Stimulated activated naive B cell treated with anti-CD40 and anti-IgM and Interleukin-4, amounts not matched to agents 10 μg/mL and 1 μg/mL and 100 μg/mL, for 72 hours (primary cell): ENCODE measurements at regions not wholly inside any gene's neighbourhood (a gene's known extent, or its start where the extent isn't known, plus 50 kb on each side); places are given as distances from the start of the nearest gene placed in this dataset.

ENCODE experiments used
- ATAC-seq, 2 donors: fragments of 150-1000 bp; cut with Tn5 transposase; replicated peaks; 2 replicates each; pipeline ENCODE4 v1.10.0; 2021; ENCODE audit warnings: moderate library complexity in 1 of 2
- DNase-seq: peaks from one replicate; pipeline ENCODE4 v3.0.0; 2021
- H3K27ac Mint-ChIP-seq: one replicate; pipeline ENCODE4 v1.8.0; 2022; ENCODE audit warnings: mild to moderate bottlenecking, mixed read lengths
- H3K27me3 Mint-ChIP-seq, 2 donors: one replicate each; pipeline ENCODE4 v1.8.0; 2022; ENCODE audit warnings: mixed read lengths in 2 of 2
- H3K36me3 Mint-ChIP-seq, 2 donors: one replicate each; pipeline ENCODE4 v1.8.0; 2022; ENCODE audit warnings: mixed read lengths in 2 of 2, mild to moderate bottlenecking in 1 of 2
- H3K4me1 Mint-ChIP-seq, 2 donors: one replicate each; pipeline ENCODE4 v1.8.0; 2022; ENCODE audit warnings: mixed read lengths in 2 of 2, mild to moderate bottlenecking in 1 of 2
- H3K4me3 Mint-ChIP-seq, 2 donors: one replicate each; pipeline ENCODE4 v1.8.0; 2022; ENCODE audit warnings: mild to moderate bottlenecking in 2 of 2, mixed read lengths in 2 of 2, moderate library complexity in 1 of 2
- H3K9me3 Mint-ChIP-seq, 2 donors: one replicate each; pipeline ENCODE4 v1.8.0; 2022; ENCODE audit warnings: mixed read lengths in 2 of 2, mild to moderate bottlenecking in 1 of 2

GRCh38 chr4:146099585-146099984 lies 75.9 kb upstream of the LSM6 start:
- Mint-ChIP-seq H3K27me3 (peaks cover 14 to 19% of the 10 kb centered on the region in 2 donors), H3K27ac (peak overlapping the region; percentile 34), H3K4me1 (peaks cover 15 to 19% of the 10 kb centered on the region in 2 donors), H3K9me3 (peaks cover 0 to 4% of the 10 kb centered on the region in 2 donors), H3K4me3 (no peak overlapping the region), H3K36me3 (no peaks in the 10 kb centered on the region)
- no peak for ATAC-seq
- DNase-seq = no peak

DNA sequence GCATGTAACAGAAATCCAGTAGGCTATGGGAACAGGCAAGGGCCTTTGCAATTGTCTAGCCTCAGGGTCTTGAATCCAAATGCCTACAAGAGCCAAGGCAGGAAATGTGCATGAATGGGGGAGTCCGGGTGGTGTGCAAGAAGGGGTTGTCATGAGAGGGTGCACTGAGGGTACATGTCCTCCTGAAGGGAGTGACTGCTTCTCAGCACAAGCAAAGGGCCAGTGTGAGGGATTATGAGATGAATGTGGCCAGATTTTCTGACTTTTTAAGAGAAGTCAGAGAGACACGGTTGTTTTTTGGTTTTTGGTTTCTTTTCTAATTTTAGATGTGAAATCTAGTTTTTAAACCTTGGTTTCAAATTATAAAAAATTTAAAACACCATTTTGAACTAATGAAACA lies 76.5 kb upstream of the LSM6 start:
- H3K36me3 Mint-ChIP-seq = no peaks in the 10 kb centered on the region
- peaks cover 15 to 19% of the 10 kb centered on the region in 2 donors for H3K4me1 Mint-ChIP-seq
- H3K27me3 Mint-ChIP-seq = peaks cover 11 to 15% of the 10 kb centered on the region in 2 donors
- no peak overlapping the region for H3K4me3 Mint-ChIP-seq
- H3K9me3 Mint-ChIP-seq = peaks cover 0 to 4% of the 10 kb centered on the region in 2 donors
- peak; percentile 17 to 25 for ATAC-seq
- H3K27ac Mint-ChIP-seq = no peak overlapping the region
- no peak for DNase-seq

DNA sequence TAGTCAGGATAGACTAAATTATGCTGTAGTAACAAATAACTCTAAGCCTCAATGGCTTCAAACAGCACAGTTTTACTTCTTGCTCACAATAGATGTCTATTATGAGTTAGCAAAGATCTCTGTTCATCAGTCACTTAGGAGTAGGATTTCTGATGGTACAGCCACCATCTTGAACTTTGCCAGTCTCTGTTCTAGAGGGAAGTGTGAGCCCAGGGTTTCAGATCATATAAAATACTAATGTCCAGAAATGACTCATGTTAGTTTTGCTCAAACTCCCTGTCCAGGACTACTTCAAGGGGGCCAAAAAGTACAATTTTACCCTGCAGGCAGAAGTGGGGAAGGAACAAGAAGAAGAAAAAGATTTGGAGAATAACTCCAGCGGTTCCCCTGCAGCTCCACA lies 77.1 kb upstream of the LSM6 start:
- peaks cover 0 to 4% of the 10 kb centered on the region in 2 donors for H3K9me3 Mint-ChIP-seq
- peak; percentile 99 for ATAC-seq
- no peak overlapping the region for H3K27ac Mint-ChIP-seq
- DNase-seq = peak; percentile 10
- no peak overlapping the region for H3K4me3 Mint-ChIP-seq
- H3K36me3 Mint-ChIP-seq = no peaks in the 10 kb centered on the region
- peaks cover 15 to 19% of the 10 kb centered on the region in 2 donors for H3K4me1 Mint-ChIP-seq
- peaks cover 8 to 10% of the 10 kb centered on the region in 2 donors for H3K27me3 Mint-ChIP-seq

DNA sequence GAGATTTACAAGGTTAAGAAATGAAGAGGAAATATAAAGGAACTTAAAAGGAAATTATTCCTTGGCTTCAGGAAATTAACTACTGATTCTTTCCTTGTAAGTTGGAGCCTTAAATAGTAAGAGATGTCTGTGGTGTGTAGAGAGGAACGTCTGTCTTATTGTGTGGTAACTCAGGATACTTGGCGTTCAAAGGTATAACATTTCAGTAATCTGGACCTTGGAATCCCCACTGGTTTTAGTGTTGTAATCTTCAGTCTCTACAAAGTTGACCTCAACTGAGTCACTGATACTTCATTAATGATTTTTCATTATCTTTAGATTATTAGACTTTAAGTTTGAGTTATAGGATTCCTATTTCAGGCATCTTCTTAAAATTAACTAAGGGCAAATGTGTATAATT lies 79.1 kb upstream of the LSM6 start:
- ATAC-seq (no peak), DNase-seq (no peak)
- H3K4me1 Mint-ChIP-seq = peaks cover 15 to 19% of the 10 kb centered on the region in 2 donors
- H3K27ac Mint-ChIP-seq = no peak overlapping the region
- H3K36me3 Mint-ChIP-seq = no peaks in the 10 kb centered on the region
- peaks cover 0 to 4% of the 10 kb centered on the region in 2 donors for H3K9me3 Mint-ChIP-seq
- peaks cover 5 to 6% of the 10 kb centered on the region in 2 donors for H3K27me3 Mint-ChIP-seq
- H3K4me3 Mint-ChIP-seq = no peak overlapping the region

DNA sequence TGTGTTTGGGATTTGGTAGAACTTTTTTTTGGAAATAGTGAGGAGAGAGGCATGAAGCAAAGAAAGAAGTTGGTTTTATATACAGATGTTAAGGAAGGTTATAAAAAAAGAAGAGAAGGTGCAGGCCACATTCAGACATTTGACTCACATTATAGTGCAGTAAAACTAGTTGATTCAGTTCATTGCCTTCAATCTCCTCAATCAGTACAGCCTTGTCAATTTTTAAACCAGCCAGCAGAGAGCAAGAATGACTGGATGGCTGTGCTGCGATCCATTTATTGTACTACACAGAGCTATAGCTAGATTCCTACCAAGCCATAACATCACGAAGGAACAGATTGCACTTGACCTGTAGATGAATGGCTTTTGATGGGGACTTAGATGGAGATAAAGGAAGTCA lies 79.7 kb upstream of the LSM6 start:
- Mint-ChIP-seq H3K36me3 (no peaks in the 10 kb centered on the region), H3K4me1 (peaks cover 15 to 19% of the 10 kb centered on the region in 2 donors), H3K27me3 (peaks cover 2 to 6% of the 10 kb centered on the region in 2 donors), H3K9me3 (peaks cover 0 to 2% of the 10 kb centered on the region in 2 donors), H3K4me3 (no peak overlapping the region), H3K27ac (no peak overlapping the region)
- DNase-seq (no peak), ATAC-seq (no peak)

DNA sequence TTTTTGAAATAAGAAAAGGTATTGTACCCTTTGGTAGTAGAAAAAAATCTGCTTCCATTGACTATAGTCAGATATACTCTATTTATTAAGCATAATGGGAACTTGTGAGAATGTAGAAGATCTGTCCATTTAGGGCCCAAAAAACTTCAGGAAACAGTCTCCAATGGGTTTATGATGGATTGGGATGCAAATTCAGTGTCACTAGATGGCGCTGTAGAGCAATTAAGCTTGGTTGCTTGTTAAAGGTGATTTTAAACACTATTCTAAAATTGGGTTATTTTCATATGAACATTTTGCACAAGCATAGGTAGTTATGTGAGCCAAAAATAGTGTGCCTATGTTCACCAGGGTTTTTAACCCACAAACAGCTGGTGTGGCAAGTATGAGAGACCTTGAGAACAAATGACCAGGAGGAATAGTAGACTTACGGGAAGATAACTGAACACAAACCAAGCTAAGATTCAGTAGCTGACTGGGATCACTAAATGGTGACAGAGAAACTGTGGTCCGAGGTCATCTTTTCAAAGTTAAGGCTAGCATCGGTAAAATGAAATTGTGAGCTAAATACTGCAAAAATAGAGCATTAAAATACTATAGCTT lies 80.3 kb upstream of the LSM6 start:
- no peak overlapping the region for H3K27ac Mint-ChIP-seq
- no peaks in the 10 kb centered on the region for H3K36me3 Mint-ChIP-seq
- no peak overlapping the region for H3K4me3 Mint-ChIP-seq
- no peak for ATAC-seq
- H3K27me3 Mint-ChIP-seq = peaks cover 0 to 6% of the 10 kb centered on the region in 2 donors
- peaks cover 0 to 2% of the 10 kb centered on the region in 2 donors for H3K9me3 Mint-ChIP-seq
- DNase-seq = no peak
- H3K4me1 Mint-ChIP-seq = peaks cover 15 to 22% of the 10 kb centered on the region in 2 donors

GRCh38 chr4:146088690-146089089 lies 86.8 kb upstream of the LSM6 start:
- Mint-ChIP-seq H3K9me3 (peaks cover 0 to 2% of the 10 kb centered on the region in 2 donors), H3K4me1 (peaks cover 6 to 15% of the 10 kb centered on the region in 2 donors), H3K27ac (no peak overlapping the region), H3K4me3 (no peak overlapping the region), H3K27me3 (peaks cover 0 to 5% of the 10 kb centered on the region in 2 donors), H3K36me3 (no peaks in the 10 kb centered on the region)
- DNase-seq (no peak), ATAC-seq (no peak)

DNA sequence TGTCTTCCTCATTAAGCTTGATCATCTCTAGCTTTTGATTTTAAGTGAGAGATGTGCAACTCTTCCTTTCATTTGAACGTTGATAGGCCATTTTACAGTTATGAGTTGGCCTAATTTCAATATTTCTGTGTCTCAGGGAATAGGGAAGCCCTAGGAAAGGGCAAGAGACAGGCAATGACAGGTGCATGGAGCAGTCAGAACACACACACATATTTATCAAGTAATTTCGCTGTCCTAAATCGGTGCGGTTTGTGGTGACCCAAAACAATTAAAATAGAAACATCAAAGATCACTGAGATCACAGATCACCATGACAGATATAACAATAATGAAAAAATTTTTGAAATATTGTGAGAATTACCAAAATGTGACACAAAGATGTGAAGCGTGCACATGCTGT lies 87.7 kb upstream of the LSM6 start:
- no peak for DNase-seq
- Mint-ChIP-seq H3K4me3 (no peak overlapping the region), H3K4me1 (peaks cover 6 to 15% of the 10 kb centered on the region in 2 donors), H3K27ac (no peak overlapping the region), H3K36me3 (no peaks in the 10 kb centered on the region), H3K9me3 (peaks cover 0 to 2% of the 10 kb centered on the region in 2 donors), H3K27me3 (peaks cover 0 to 5% of the 10 kb centered on the region in 2 donors)
- no peak for ATAC-seq

- Mint-ChIP-seq H3K4me3 (no peak overlapping the region), H3K4me1 (no peaks in the 10 kb centered on the region), H3K36me3 (no peaks in the 10 kb centered on the region), H3K27ac (no peak overlapping the region), H3K9me3 (no peaks in the 10 kb centered on the region), H3K27me3 (peaks cover 6 to 8% of the 10 kb centered on the region in 2 donors)
- ATAC-seq = no peak
- DNase-seq = no peak
Observed at GRCh38 chr4:146076081-146076480, 99.4 kb upstream of the LSM6 start.

DNA sequence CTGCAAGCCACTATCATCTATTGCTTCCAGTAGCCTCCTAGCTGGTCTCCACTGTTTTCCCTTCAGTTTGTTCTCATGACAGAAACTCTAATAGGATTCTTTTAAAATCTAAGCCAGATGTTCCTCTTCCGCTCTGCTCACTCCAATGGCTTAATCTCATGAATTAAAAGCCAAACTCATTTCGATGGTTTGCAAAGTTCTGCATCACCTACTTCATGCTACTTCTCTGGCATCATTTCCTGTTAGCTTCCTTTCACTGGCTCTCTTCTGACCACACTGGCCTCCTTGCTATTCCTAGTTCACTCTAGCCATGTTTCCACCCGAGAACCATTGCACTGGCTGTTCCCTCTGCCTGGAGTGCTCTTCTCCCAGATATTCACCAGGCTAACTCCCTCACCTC lies 102.0 kb upstream of the LSM6 start:
- no peak overlapping the region for H3K4me3 Mint-ChIP-seq
- no peaks in the 10 kb centered on the region for H3K9me3 Mint-ChIP-seq
- H3K27me3 Mint-ChIP-seq = peaks cover 6 to 14% of the 10 kb centered on the region in 2 donors
- H3K36me3 Mint-ChIP-seq = no peaks in the 10 kb centered on the region
- no peak for DNase-seq
- no peak overlapping the region for H3K27ac Mint-ChIP-seq
- peak; percentile 49 to 72 for ATAC-seq
- H3K4me1 Mint-ChIP-seq = no peaks in the 10 kb centered on the region

GRCh38 chr4:146072376-146072775 lies 103.1 kb upstream of the LSM6 start:
- Mint-ChIP-seq H3K27me3 (peaks cover 14 to 23% of the 10 kb centered on the region in 2 donors), H3K27ac (no peak overlapping the region), H3K4me3 (no peak overlapping the region), H3K4me1 (peaks cover 3 to 8% of the 10 kb centered on the region in 2 donors), H3K36me3 (no peaks in the 10 kb centered on the region), H3K9me3 (no peaks in the 10 kb centered on the region)
- DNase-seq (no peak), ATAC-seq (no peak)

- Mint-ChIP-seq H3K27me3 (peaks cover 18 to 22% of the 10 kb centered on the region in 2 donors), H3K9me3 (no peaks in the 10 kb centered on the region), H3K36me3 (no peaks in the 10 kb centered on the region), H3K27ac (no peak overlapping the region), H3K4me3 (no peak overlapping the region), H3K4me1 (peaks cover 3 to 9% of the 10 kb centered on the region in 2 donors)
- DNase-seq (no peak), ATAC-seq (no peak)
Observed at GRCh38 chr4:146071390-146071789, 104.1 kb upstream of the LSM6 start.

GRCh38 chr4:146063143-146063542 lies 112.4 kb upstream of the LSM6 start:
- H3K4me1 Mint-ChIP-seq = peaks cover 30 to 42% of the 10 kb centered on the region in 2 donors
- ATAC-seq (peak in 1 of 2 donors; percentile 4), DNase-seq (no peak)
- no peaks in the 10 kb centered on the region for H3K36me3 Mint-ChIP-seq
- no peak overlapping the region for H3K27ac Mint-ChIP-seq
- H3K27me3 Mint-ChIP-seq = peaks cover 13 to 14% of the 10 kb centered on the region in 2 donors
- no peaks in the 10 kb centered on the region for H3K9me3 Mint-ChIP-seq
- H3K4me3 Mint-ChIP-seq = peak overlapping the region; percentile 5 to 6

DNA sequence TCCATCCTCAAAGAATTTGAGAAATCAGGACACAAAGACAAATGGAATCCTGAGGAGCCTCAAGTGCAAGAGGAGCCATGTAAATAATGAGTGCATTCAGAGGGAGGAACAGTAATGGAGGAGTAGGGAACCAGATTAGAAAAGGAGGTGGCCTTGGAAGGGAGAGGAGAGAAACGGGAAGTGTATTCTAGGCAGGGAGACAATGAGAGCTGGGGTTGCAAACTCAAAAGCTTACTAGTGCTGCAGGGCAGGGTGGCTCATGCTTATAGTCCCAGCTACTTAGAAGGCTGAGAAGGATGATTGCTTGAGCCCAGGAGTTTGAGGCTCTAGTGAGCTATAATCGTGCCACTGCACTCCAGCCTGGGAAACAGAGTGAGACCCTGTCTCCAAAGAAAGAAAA lies 113.2 kb upstream of the LSM6 start:
- H3K9me3 Mint-ChIP-seq = no peaks in the 10 kb centered on the region
- peaks cover 6% of the 10 kb centered on the region in 2 donors for H3K27me3 Mint-ChIP-seq
- DNase-seq (no peak), ATAC-seq (no peak)
- H3K36me3 Mint-ChIP-seq = no peaks in the 10 kb centered on the region
- peaks cover 27 to 34% of the 10 kb centered on the region in 2 donors for H3K4me1 Mint-ChIP-seq
- H3K4me3 Mint-ChIP-seq = no peak overlapping the region
- no peak overlapping the region for H3K27ac Mint-ChIP-seq

GRCh38 chr4:146061610-146062334 lies 113.7 kb upstream of the LSM6 start:
- ATAC-seq (no peak), DNase-seq (no peak)
- H3K27me3 Mint-ChIP-seq = peaks cover 3 to 6% of the 10 kb centered on the region in 2 donors
- no peaks in the 10 kb centered on the region for H3K9me3 Mint-ChIP-seq
- H3K36me3 Mint-ChIP-seq = no peaks in the 10 kb centered on the region
- peaks cover 27 to 34% of the 10 kb centered on the region in 2 donors for H3K4me1 Mint-ChIP-seq
- no peak overlapping the region for H3K27ac Mint-ChIP-seq
- H3K4me3 Mint-ChIP-seq = no peak overlapping the region
